ENCODE measurements at regions not wholly inside any gene's neighbourhood (a gene's known extent, or its start where the extent isn't known, plus 50 kb on each side); places are given as distances from the start of the nearest gene placed in this dataset.

DNA sequence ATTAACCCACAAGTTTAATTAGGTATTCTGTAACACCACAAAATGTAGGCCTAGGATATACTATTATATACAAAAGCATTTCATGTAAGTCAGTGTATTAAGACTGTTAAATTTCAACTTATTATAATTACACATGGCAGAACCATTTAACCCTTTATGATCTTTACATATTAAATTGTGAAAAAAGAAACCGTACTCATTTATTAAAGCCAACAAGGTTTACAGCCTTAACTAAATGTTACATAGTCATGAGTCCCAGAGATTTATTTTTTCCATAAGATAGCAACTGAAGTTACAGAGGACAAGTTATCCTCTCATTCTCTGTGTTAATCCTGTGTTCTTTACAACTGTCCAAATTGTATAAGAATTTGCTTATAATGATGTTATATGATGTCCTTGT, 615.8 kb upstream of the AGTR1 start:
- TF ChIP-seq POLR2AphosphoS5 (IDR thresholded peaks at IDR 0.05) (no peak), CTCF (IDR thresholded peaks at IDR 0.05) (no peak), EP300 (IDR thresholded peaks at IDR 0.05) (no peak), POLR2A (IDR thresholded peaks at IDR 0.05) (no peak)
